VCaP (cell line): ENCODE measurements at regions not wholly inside any gene's neighbourhood (a gene's known extent, or its start where the extent isn't known, plus 50 kb on each side); places are given as distances from the start of the nearest gene placed in this dataset.

Experiments used
- H3K27ac ChIP-seq: fragments of 450-650 bp; 2 replicates; pipeline ENCODE4 v1.5.1; 2017
- CTCF ChIP-seq: fragments of 450-650 bp; conservative IDR thresholded peaks from 2 replicates; pipeline ENCODE4 v1.5.1; 2017; ENCODE audit warnings: mild to moderate bottlenecking, moderate library complexity

DNA sequence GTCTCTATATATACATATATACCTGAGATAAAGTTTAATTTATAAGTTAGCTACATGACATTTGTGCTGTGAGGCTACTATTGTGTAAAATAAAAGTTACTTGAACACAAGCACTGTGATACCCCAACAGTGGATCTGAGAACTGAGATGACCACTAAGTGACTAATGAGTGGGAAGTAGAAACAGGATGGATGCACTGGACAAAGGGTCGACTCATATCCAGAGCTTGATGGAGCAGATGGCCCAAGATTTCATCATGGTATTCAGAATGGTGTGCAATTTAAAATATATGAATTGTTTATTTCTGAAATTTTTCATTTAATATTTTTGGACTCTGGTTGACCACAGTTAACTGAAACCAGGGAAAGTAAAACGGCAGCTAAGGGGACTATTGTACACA is 908.6 kb upstream of the MDGA2 start:
- TF ChIP-seq CTCF: no peak
- H3K27ac ChIP-seq: no peak overlapping the region

DNA sequence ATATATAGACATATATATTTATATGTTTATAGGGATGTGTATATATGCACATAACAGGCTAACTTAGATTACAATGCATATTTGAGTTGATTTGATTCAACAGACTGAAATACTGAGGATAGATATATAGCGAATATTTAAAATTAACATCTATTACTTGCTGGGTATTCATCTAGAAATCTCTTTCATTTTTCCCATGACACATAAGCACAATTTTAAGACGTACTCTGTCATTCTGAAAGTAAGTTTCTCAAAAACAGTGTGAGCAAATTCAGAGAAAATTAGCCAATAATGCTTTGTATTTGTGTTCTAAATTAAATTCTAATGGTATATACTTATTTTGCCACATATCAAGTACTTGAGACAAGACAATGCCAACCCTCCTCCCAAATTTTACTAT is 907.5 kb upstream of the MDGA2 start:
- H3K27ac ChIP-seq: no peak overlapping the region
- TF ChIP-seq CTCF: no peak

DNA sequence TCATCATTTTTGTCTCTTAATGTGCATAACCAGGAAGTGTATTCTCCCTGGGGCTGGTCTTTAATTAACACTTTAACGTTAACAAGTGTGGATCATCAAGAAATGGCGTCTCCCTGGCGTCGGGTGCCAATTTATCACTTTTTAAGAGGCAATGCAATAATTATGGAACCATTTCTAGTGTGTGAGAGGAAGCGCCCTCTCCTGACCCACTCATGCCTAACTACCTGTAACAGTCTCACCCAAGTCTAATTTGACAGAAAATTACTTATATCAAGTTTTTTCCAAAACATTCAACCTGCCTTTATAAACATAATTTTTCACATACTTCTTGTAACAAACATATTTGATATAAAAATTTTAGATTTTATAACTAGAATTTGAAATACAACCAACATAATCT is 905.3 kb upstream of the MDGA2 start:
- no peak; the same call in 1 of the 2 replicates for TF ChIP-seq CTCF
- H3K27ac ChIP-seq: no peak overlapping the region

DNA sequence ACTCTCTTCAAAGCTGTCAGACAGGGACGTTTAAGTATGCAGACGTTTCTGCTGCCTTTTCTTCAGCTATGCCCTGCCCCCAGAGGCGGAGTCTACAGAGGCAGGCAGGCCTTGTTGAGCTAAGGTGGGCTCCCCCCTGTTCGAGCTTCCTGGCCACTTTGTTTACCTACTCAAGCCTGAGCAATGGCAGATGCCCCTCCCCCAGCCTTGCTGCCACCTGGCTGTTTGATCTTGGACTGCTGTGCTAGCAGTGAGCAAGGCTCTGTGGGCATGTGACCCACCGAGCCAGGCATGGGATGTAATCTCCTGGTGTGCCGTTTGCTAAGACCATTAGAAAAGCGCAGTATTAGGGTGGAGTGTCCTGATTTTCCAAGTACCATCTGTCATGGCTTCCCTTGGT is 900.4 kb upstream of the MDGA2 start:
- no peak overlapping the region for H3K27ac ChIP-seq
- no peak for TF ChIP-seq CTCF

DNA sequence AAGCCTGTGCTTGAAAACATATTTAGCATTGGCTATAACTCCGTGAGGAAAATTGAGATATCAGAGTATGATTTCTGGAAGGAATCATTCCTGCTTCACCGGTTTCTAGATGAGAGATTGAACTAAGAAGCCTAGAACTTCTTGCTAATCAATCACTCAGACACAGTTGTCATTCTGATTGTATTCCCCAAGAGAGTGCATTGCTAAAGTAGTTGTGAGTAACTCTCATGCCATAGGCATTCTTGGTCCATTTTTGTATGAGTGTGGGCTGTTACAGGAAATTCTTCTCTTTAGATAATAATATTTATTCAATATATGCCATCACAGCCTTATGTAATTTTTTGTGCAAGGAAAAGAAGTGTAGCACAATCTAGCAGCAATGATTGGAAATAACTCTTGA is 893.3 kb upstream of the MDGA2 start:
- TF ChIP-seq CTCF: no peak
- H3K27ac ChIP-seq: no peak overlapping the region

- no peak for TF ChIP-seq CTCF
- H3K27ac ChIP-seq: no peak overlapping the region
Measured at GRCh38 chr14:48568252-48568651, 892.8 kb upstream of the MDGA2 start.

DNA sequence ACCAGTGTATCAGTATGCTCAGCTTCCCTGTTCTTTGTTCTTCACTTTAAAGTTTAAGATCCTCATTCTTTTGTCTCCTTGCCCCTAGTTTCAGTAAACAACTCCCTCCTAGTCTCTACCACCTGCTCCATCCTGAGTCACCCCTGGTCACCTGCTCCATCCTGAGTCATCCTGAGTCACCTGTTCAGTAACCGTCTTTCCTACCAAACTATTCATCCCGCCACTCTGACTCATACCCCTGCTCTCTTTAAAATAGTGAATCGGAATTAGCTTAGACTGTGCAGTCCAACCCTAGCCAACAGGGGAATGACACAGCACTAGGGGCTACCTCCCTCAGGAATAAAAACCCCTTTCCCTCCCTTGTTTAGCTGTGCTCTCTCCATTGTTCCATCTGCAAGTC is 888.1 kb upstream of the MDGA2 start:
- H3K27ac ChIP-seq: no peak overlapping the region
- no peak for TF ChIP-seq CTCF

DNA sequence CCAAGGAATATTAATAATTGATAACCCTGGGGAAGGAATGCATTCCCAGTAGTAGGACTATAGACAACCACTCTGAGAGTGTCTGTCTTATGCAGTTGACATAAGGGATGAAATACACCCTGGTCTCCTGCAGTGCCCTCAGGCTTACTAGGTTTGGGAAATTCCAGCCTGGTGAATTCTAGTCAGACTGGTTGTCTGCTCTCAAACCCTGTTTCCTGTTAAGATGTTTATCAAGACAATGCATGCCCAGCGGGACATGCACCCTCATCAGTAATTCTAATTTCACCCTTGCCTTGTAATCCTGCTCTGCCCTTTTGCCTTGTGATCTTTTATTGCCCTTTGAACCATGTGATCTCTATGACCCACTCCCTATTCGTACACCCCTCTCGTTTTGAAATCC is 886.0 kb upstream of the MDGA2 start:
- H3K27ac ChIP-seq: peak overlapping the region; percentile 53
